HepG2 (cell line): ENCODE measurements at regions not wholly inside any gene's neighbourhood (a gene's known extent, or its start where the extent isn't known, plus 50 kb on each side); places are given as distances from the start of the nearest gene placed in this dataset.

Source experiments
- ATAC-seq: fragments of 200-7000 bp; cut with Tn5 transposase; 3 replicates; pipeline ENCODE4 v1.9.1; 2020; ENCODE audit warnings: mild to moderate bottlenecking, moderate library complexity
- BruUV-seq: library from RNA; stranded (reverse); fragments of 400-500 nt; replicated peaks from 2 replicates; lab custom pipeline; 2021; lab: Mats Ljungman, UMichigan
- CTCF ChIA-PET: fragments of 300-600 bp; formaldehyde crosslinking; extraction: SDS; loops from one replicate; lab custom pipeline; 2021; ENCODE audit warnings: low total read pairs, inconsistent platforms, low intra/inter-chr PET ratio; lab: Yijun Ruan, JAX
- POLR2A ChIA-PET: fragments of 350-600 bp; sonication (Branson Sonifier 250); formaldehyde crosslinking; loops from one replicate; lab custom pipeline; 2020; ENCODE audit warnings: antibody characterized with exemption, inconsistent platforms; lab: Yijun Ruan, JAX
- DNase-seq: peaks from one replicate; pipeline ENCODE4 v3.0.0-alpha.2; 2015; ENCODE audit warnings: low spot score
- FAIRE-seq: peaks from 3 replicates; lab custom pipeline; 2011; peaks lifted over from hg19 to GRCh38; lab: Jason Lieb, UNC
- H2AFZ ChIP-seq: one replicate; pipeline ENCODE4 v1.6.1; 2011; ENCODE audit warnings: low read length, inconsistent platforms
- H3K27ac ChIP-seq: fragments of 300-600 bp; 3 replicates; pipeline ENCODE4 v1.8.0; 2011; ENCODE audit warnings: mixed run types, mild to moderate bottlenecking, mixed read lengths, low read length, inconsistent platforms; ENCODE audit not compliant: insufficient read depth; ENCODE audit errors: extremely low read length
- H3K27me3 ChIP-seq, 2 experiments: fragments of 200-600 bp in 1 of 2; 2 replicates in 1 of 2; 3 replicates in 1 of 2; pipeline versions ENCODE4 v1.6.0 to v1.8.0; 2011; ENCODE audit warnings: low read length in 2 of 2, mild to moderate bottlenecking in 2 of 2, moderate library complexity in 2 of 2, inconsistent platforms in 1 of 2; ENCODE audit not compliant: insufficient read depth in 2 of 2, control insufficient read depth in 1 of 2
- H3K36me3 ChIP-seq, 2 experiments: fragments of 200-600 bp in 1 of 2; replicated peaks in 1 of 2; 2 replicates in 1 of 2; 3 replicates in 1 of 2; pipeline versions ENCODE4 v1.5.1 to v1.8.0; 2011; ENCODE audit warnings: low read length in 2 of 2, inconsistent platforms in 1 of 2; ENCODE audit not compliant: insufficient read depth in 2 of 2, control insufficient read depth in 1 of 2
- H3K4me1 ChIP-seq: 2 replicates; pipeline ENCODE4 v1.5.1; 2012; ENCODE audit warnings: low read length, inconsistent platforms; ENCODE audit not compliant: insufficient read depth
- H3K4me2 ChIP-seq: 2 replicates; pipeline ENCODE4 v1.6.0; 2011; ENCODE audit warnings: low read depth, low read length, inconsistent platforms
- H3K4me3 ChIP-seq, 3 experiments: fragments of 200-600 bp in 1 of 3; sonication (generic), shearing (Covaris generic) in 1 of 3; replicated peaks in 1 of 3; 2 replicates each; pipeline ENCODE4 v1.5.1; 2011 to 2016; ENCODE audit warnings: low read length in 3 of 3, inconsistent platforms in 2 of 3, low read depth in 2 of 3, mild to moderate bottlenecking in 2 of 3, control low read depth in 1 of 3, mixed read lengths in 1 of 3; ENCODE audit not compliant: insufficient read depth in 1 of 3
- H3K79me2 ChIP-seq: one replicate; pipeline ENCODE4 v1.6.1; 2011; ENCODE audit warnings: low read length, inconsistent platforms; ENCODE audit not compliant: insufficient read depth
- H3K9ac ChIP-seq: 2 replicates; pipeline ENCODE4 v1.6.0; 2011; ENCODE audit warnings: mild to moderate bottlenecking, low read depth, low read length, inconsistent platforms; ENCODE audit not compliant: insufficient read depth
- H3K9me3 ChIP-seq: 2 replicates; pipeline ENCODE4 v1.5.1; 2012; ENCODE audit warnings: mild to moderate bottlenecking, low read length
- H4K20me1 ChIP-seq: 2 replicates; pipeline ENCODE4 v1.6.0; 2011; ENCODE audit warnings: inconsistent platforms, mild to moderate bottlenecking, low read length, moderate library complexity; ENCODE audit not compliant: insufficient read depth
- CEBPG ChIP-seq: IDR thresholded peaks from 2 replicates; pipeline ENCODE4 v1.6.1; 2016
- CHD2 ChIP-seq: IDR thresholded peaks from 2 replicates; pipeline ENCODE4 v1.6.1; 2011; ENCODE audit warnings: low read depth, low read length, improper control_type of control experiment
- ELF1 ChIP-seq: sonication (generic); formaldehyde crosslinking; IDR thresholded peaks from 2 replicates; pipeline ENCODE4 v1.4.0; 2020; ENCODE audit warnings: missing genetic modification reagents
- MEF2D ChIP-seq: sonication (generic); formaldehyde crosslinking; IDR thresholded peaks from 2 replicates; pipeline ENCODE4 v1.5.1; 2020; ENCODE audit warnings: mild to moderate bottlenecking, missing genetic modification reagents
- NR2C2 ChIP-seq: sonication (generic); formaldehyde crosslinking; IDR thresholded peaks from 2 replicates; pipeline ENCODE4 v1.4.0; 2020; ENCODE audit warnings: missing genetic modification reagents, mild to moderate bottlenecking, moderate library complexity, borderline replicate concordance
- PRPF4 ChIP-seq: fragments of 200-400 bp; formaldehyde crosslinking; IDR thresholded peaks from 2 replicates; pipeline ENCODE4 v1.6.1; 2016; ENCODE audit warnings: low read length, low read depth; ENCODE audit not compliant: poor library complexity, severe bottlenecking
- SAP130 ChIP-seq: IDR thresholded peaks from 2 replicates; pipeline ENCODE4 v1.6.1; 2016; ENCODE audit warnings: low read depth
- SETDB1 ChIP-seq: sonication (generic); formaldehyde crosslinking; IDR thresholded peaks from 2 replicates; pipeline ENCODE4 v1.5.1; 2020; ENCODE audit warnings: missing genetic modification reagents, mild to moderate bottlenecking, borderline replicate concordance
- SP2 ChIP-seq: sonication (generic); formaldehyde crosslinking; IDR thresholded peaks from 2 replicates; pipeline ENCODE4 v1.5.1; 2020; ENCODE audit warnings: mild to moderate bottlenecking, missing genetic modification reagents
- TBL1XR1 ChIP-seq: fragments of 150-350 bp; IDR thresholded peaks from 2 replicates; pipeline ENCODE4 v1.6.1; 2014; ENCODE audit warnings: borderline replicate concordance, low read length; ENCODE audit not compliant: partially characterized antibody
- THAP11 ChIP-seq: IDR thresholded peaks from 2 replicates; pipeline ENCODE4 v1.6.1; 2016; ENCODE audit warnings: missing biosample characterization, missing genetic modification reagents
- YEATS2 ChIP-seq: sonication (generic); formaldehyde crosslinking; IDR thresholded peaks from 2 replicates; pipeline ENCODE4 v1.4.0; 2020; ENCODE audit warnings: missing genetic modification reagents, borderline replicate concordance
- ZBTB42 ChIP-seq: sonication (generic); formaldehyde crosslinking; IDR thresholded peaks from 2 replicates; pipeline ENCODE4 v1.5.0; 2020; ENCODE audit warnings: mild to moderate bottlenecking, missing genetic modification reagents
- ZNF326 ChIP-seq: sonication (generic); formaldehyde crosslinking; IDR thresholded peaks from 2 replicates; pipeline ENCODE4 v1.4.0; 2020; ENCODE audit warnings: missing genetic modification reagents, borderline replicate concordance
- ZNF367 ChIP-seq: sonication (generic); formaldehyde crosslinking; IDR thresholded peaks from 2 replicates; pipeline ENCODE4 v1.4.0; 2020; ENCODE audit warnings: missing genetic modification reagents, borderline replicate concordance
- ZNF567 ChIP-seq: sonication (generic); formaldehyde crosslinking; IDR thresholded peaks from 2 replicates; pipeline ENCODE4 v1.8.1; 2023; ENCODE audit warnings: mild to moderate bottlenecking, missing genetic modification reagents, borderline replicate concordance
- ZNF772 ChIP-seq: sonication (generic); formaldehyde crosslinking; IDR thresholded peaks from 2 replicates; pipeline ENCODE4 v1.5.0; 2020; ENCODE audit warnings: mild to moderate bottlenecking, missing genetic modification reagents
- ZNF788 ChIP-seq: sonication (generic); formaldehyde crosslinking; IDR thresholded peaks from 2 replicates; pipeline ENCODE4 v1.5.0; 2020; ENCODE audit warnings: mild to moderate bottlenecking, missing genetic modification reagents, borderline replicate concordance
- ZNF800 ChIP-seq: sonication (generic); formaldehyde crosslinking; IDR thresholded peaks from 2 replicates; pipeline ENCODE4 v1.4.0; 2020; ENCODE audit warnings: missing genetic modification reagents
- WGBS: methylation state at CpG from one replicate; pipeline ENCODE4 v1.1.6; 2017; ENCODE audit warnings: low lambda C conversion rate; 5-methylcytosine and 5-hydroxymethylcytosine counted together
- in situ Hi-C: cut with HindIII; loops from 2 replicates; pipeline ENCODE4 v1.10.0; 2017; ENCODE audit warnings: low pct_unique_long_range_greater_than_20kb; ENCODE audit not compliant: extremely low pct_ligation_motif_present
- intact Hi-C: fragments of 100-400 bp; cut with micrococcal nuclease; formaldehyde crosslinking; loops from one replicate; pipeline ENCODE4 v1.10.0; 2022; ENCODE audit not compliant: unreplicated experiment
- TF ChIP-seq, protein P1 (sequence below): sonication (generic); formaldehyde crosslinking; IDR thresholded peaks from 2 replicates; pipeline ENCODE4 v1.4.0; 2020; ENCODE audit warnings: missing genetic modification reagents

- Histone ChIP-seq H3K36me3 (no peaks in the 10 kb centered on the region), H4K20me1 (no peaks in the 10 kb centered on the region), H3K9ac (no peak overlapping the region), H3K9me3 (no peaks in the 10 kb centered on the region), H3K4me1 (no peaks in the 10 kb centered on the region), H3K79me2 (no peaks in the 10 kb centered on the region), H2AFZ (no peak overlapping the region), H3K27ac (no peak overlapping the region), H3K4me2 (no peak overlapping the region), H3K4me3 (no peak overlapping the region)
- 18% methylated on average over 3 of the region's 3 CpGs for WGBS
- ATAC-seq (no peak), DNase-seq (no peak)
- POLR2A ChIA-PET: no interaction called here
- CTCF ChIA-PET: no interaction called here
- intact Hi-C loops (no loop called here), in situ Hi-C loops (no loop called here)
- TF ChIP-seq PRPF4 (no peak), ZBTB42 (CRISPR knock-in tag) (no peak), ZNF326 (CRISPR knock-in tag) (no peak), ZNF788 (CRISPR knock-in tag) (no peak), SAP130 (CRISPR knock-in tag) (no peak), MEF2D (no peak), CEBPG (CRISPR knock-in tag) (no peak), ZNF772 (no peak), NR2C2 (no peak)
- TF ChIP-seq, protein P1, sequence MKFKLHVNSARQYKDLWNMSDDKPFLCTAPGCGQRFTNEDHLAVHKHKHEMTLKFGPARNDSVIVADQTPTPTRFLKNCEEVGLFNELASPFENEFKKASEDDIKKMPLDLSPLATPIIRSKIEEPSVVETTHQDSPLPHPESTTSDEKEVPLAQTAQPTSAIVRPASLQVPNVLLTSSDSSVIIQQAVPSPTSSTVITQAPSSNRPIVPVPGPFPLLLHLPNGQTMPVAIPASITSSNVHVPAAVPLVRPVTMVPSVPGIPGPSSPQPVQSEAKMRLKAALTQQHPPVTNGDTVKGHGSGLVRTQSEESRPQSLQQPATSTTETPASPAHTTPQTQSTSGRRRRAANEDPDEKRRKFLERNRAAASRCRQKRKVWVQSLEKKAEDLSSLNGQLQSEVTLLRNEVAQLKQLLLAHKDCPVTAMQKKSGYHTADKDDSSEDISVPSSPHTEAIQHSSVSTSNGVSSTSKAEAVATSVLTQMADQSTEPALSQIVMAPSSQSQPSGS (CRISPR knock-in tag): no peak
- TF ChIP-seq, all 625 proteins: peak for 0
- FAIRE-seq: no peak
- no peaks in the 10 kb centered on the region for H3K27me3 ChIP-seq
- BruUV-seq: no TSS peak
These were observed 556.1 kb downstream of the BCL11A start for GRCh38 chr2:59997371-59997770.

DNA sequence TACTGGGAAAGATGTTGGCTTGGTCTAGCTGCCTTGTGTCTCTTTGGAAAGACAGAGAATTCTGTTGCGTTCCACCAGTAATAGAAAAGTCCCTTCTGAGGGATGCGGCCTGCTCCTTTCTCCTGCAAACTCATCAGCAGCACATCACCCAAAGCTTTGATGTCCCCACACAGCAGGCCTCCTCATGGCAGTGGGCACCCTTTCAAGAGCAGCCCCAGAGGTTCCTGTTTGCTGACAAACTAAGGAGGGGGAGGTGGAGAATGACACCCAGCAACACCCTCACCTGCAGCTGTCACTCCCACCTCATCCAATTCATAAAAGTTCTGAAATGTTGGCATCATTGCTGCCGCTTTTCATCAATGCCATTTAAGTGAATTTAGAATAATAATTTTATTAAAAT, 556.6 kb downstream of the BCL11A start:
- no peaks in the 10 kb centered on the region for H3K36me3 ChIP-seq
- no peak for ATAC-seq
- no peak overlapping the region for H2AFZ ChIP-seq
- H3K27ac ChIP-seq: no peak overlapping the region
- DNase-seq: no peak
- ChIA-PET POLR2A (no interaction called here), CTCF (no interaction called here)
- no peaks in the 10 kb centered on the region for H3K79me2 ChIP-seq
- no peak overlapping the region for H3K9ac ChIP-seq
- H3K4me1 ChIP-seq: no peaks in the 10 kb centered on the region
- H4K20me1 ChIP-seq: no peaks in the 10 kb centered on the region
- in situ Hi-C loops: no loop called here
- intact Hi-C loops: no loop called here
- 32% methylated on average over 3 of the region's 3 CpGs for WGBS
- no peak for FAIRE-seq
- no peak overlapping the region for H3K4me2 ChIP-seq
- no peaks in the 10 kb centered on the region for H3K27me3 ChIP-seq
- no TSS peak for BruUV-seq
- no peak overlapping the region for H3K4me3 ChIP-seq
- no peaks in the 10 kb centered on the region for H3K9me3 ChIP-seq
- TF ChIP-seq YEATS2 (CRISPR knock-in tag): no peak
- TF ChIP-seq TBL1XR1: no peak
- TF ChIP-seq ZNF567 (CRISPR knock-in tag): no peak
- no peak for TF ChIP-seq SP2 (CRISPR knock-in tag)
- no peak for TF ChIP-seq ZNF800 (CRISPR knock-in tag)
- no peak for TF ChIP-seq THAP11
- no peak for TF ChIP-seq SETDB1 (CRISPR knock-in tag)
- TF ChIP-seq ZNF367 (CRISPR knock-in tag): no peak
- TF ChIP-seq CHD2: no peak
- TF ChIP-seq ELF1 (CRISPR knock-in tag): no peak
